ENCODE measurements at regions not wholly inside any gene's neighbourhood (a gene's known extent, or its start where the extent isn't known, plus 50 kb on each side); places are given as distances from the start of the nearest gene placed in this dataset.

GRCh38 chr14:104305511-104306449 lies 167.4 kb downstream of the KIF26A start:
- no peak for TF ChIP-seq ELF4 (IDR thresholded peaks at IDR 0.05)
- TF ChIP-seq FOXM1 (IDR thresholded peaks at IDR 0.05; ENCODE audit: borderline replicate concordance) = no peak
- TF ChIP-seq BHLHE40 (IDR thresholded peaks at IDR 0.05; ENCODE audit: borderline replicate concordance) = no peak
- TF ChIP-seq SUZ12 (IDR thresholded peaks at IDR 0.05) = no peak
- TF ChIP-seq PKNOX1 (IDR thresholded peaks at IDR 0.05) = no peak
- TF ChIP-seq SP1 (IDR thresholded peaks at IDR 0.05) = no peak
- no peak for TF ChIP-seq FOXK2 (IDR thresholded peaks at IDR 0.05)
- TF ChIP-seq NFRKB (IDR thresholded peaks at IDR 0.05) = no peak
- TF ChIP-seq FOXA1 (IDR thresholded peaks at IDR 0.05) = no peak
- TF ChIP-seq ZNF384 (IDR thresholded peaks at IDR 0.05) = no peak
- no peak for TF ChIP-seq TARDBP (IDR thresholded peaks at IDR 0.05)
- no peak for TF ChIP-seq L3MBTL2 (conservative IDR thresholded peaks at IDR 0.05)
- no peak for TF ChIP-seq HDGF (IDR thresholded peaks at IDR 0.05; ENCODE audit: borderline replicate concordance)

All from HEK293T (cell line).